Anterior cingulate cortex (tissue), 58 donors: ENCODE measurements at regions not wholly inside any gene's neighbourhood (a gene's known extent, or its start where the extent isn't known, plus 50 kb on each side); places are given as distances from the start of the nearest gene placed in this dataset.
"Not testable (repeated sequence)": the region's sequence is repeated elsewhere in the genome, so short reads cannot be mapped to it uniquely, and the experiment has no call there.

Source experiments
- DNase-seq, 58 donors: peaks; one replicate each; lab custom pipeline; 2025; lab: John Stamatoyannopoulos, UW

DNA sequence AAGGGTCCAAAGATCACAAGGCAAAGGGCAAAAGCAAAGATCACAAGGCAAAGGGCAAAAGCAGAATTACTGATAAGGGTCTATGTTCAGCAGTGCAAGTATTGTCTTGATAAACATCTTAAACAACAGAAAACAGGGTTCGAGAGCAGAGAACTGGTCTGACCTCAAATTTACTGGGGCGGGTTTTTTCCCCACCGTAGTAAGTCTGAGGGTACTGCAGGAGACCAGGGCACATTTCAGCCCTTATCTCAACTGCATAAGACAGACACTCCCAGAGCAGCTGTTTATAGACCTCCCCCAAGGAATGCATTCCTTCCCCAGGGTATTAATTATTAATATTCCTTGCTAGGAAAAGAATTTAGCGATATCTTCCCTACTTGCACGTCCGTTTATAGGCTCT is 61.3 kb downstream of the ZNF860 start:
- not testable (repeated sequence) for DNase-seq

GRCh38 chr3:32045091-32045915 is 61.1 kb upstream of the GPD1L start:
- DNase-seq: peak in 32 of 58 donors; percentile 0 to 69 (median 19)

- no peak for DNase-seq
Measured at GRCh38 chr3:32046102-32046501, 60.3 kb upstream of the GPD1L start.

GRCh38 chr3:32048487-32049182 is 57.8 kb upstream of the GPD1L start:
- no peak for DNase-seq

- DNase-seq: no peak
Measured at GRCh38 chr3:32049916-32050315, 56.5 kb upstream of the GPD1L start.

- DNase-seq: not testable (repeated sequence)
Measured at GRCh38 chr3:32052230-32052629, 54.2 kb upstream of the GPD1L start.

GRCh38 chr3:32052851-32053250 is 53.6 kb upstream of the GPD1L start:
- DNase-seq: not testable (repeated sequence)

- no peak for DNase-seq
Measured at GRCh38 chr3:32056559-32057290, 49.7 kb upstream of the GPD1L start.
